Right lobe of liver (tissue), 6 donors: ENCODE measurements at regions not wholly inside any gene's neighbourhood (a gene's known extent, or its start where the extent isn't known, plus 50 kb on each side); places are given as distances from the start of the nearest gene placed in this dataset.

ENCODE experiments used
- ATAC-seq, 4 donors: fragments of 200-7000 bp; cut with Tn5 transposase; one replicate each; pipeline ENCODE4 v1.9.1; 2020; ENCODE audit warnings: mild to moderate bottlenecking in 4 of 4, moderate library complexity in 4 of 4
- DNase-seq, 3 donors: peaks; one replicate each; pipeline ENCODE4 v3.0.0-alpha.2; 2020
- H3K27ac ChIP-seq, 3 donors: fragments of 200-600 bp; one replicate each; pipeline ENCODE4 v1.8.0; 2022
- H3K27me3 ChIP-seq, 2 donors: fragments of 200-600 bp; one replicate each; pipeline ENCODE4 v1.8.0; 2022
- H3K36me3 ChIP-seq, 4 donors: fragments of 200-600 bp; sonication (generic) in 1 of 4; one replicate each; pipeline versions ENCODE4 v1.5.1 to v1.8.0; 2017 to 2022; ENCODE audit warnings: control low read depth in 1 of 4
- H3K4me1 ChIP-seq, 4 donors: fragments of 200-600 bp; sonication (generic) in 1 of 4; one replicate each; pipeline versions ENCODE4 v1.5.1 to v1.8.0; 2017 to 2022; ENCODE audit warnings: control low read depth in 1 of 4
- H3K4me3 ChIP-seq, 3 donors: fragments of 200-600 bp; one replicate each; pipeline ENCODE4 v1.8.0; 2022
- H3K9me3 ChIP-seq, 4 donors: fragments of 200-600 bp; sonication (generic) in 1 of 4; one replicate each; pipeline versions ENCODE4 v1.5.1 to v1.8.0; 2017 to 2022; ENCODE audit warnings: control low read depth in 1 of 4
- CTCF ChIP-seq, 4 donors: fragments of 200-600 bp in 3 of 4; fragments of 450-650 bp in 1 of 4; IDR thresholded peaks; one replicate each; pipeline versions ENCODE4 v1.5.1 to v1.8.0; 2016 to 2022; ENCODE audit warnings: antibody characterized with exemption in 4 of 4, mild to moderate bottlenecking in 2 of 4
- POLR2A ChIP-seq: fragments of 450-650 bp; IDR thresholded peaks from one replicate; pipeline ENCODE4 v1.6.1; 2017; ENCODE audit warnings: antibody characterized with exemption, mild to moderate bottlenecking
- WGBS: methylation state at CpG from one replicate; pipeline ENCODE4 v1.1.6; 2018; ENCODE audit warnings: low coverage, low lambda C conversion rate; ENCODE audit not compliant: insufficient coverage; ENCODE audit errors: missing lambda C conversion rate; 5-methylcytosine and 5-hydroxymethylcytosine counted together
- intact Hi-C, 2 donors: fragments of 100-400 bp; cut with DNase I; formaldehyde crosslinking; loops; one replicate each; pipeline versions ENCODE4 v1.11.2 to v1.14.1; 2022
- donor health status: DM: no; HTN: yes; CAD: no.
- donor health status: DM: no; HTN: no; CAD: no.
- donor health status: DM: no; HTN: no; CAD: no.
- donor health status: DM: no; HTN: yes; CAD: no.
- donor health status: DM: no; HTN: yes; CAD: no.

- 41% methylated on average over 5 of the region's 6 CpGs for WGBS
- TF ChIP-seq POLR2A: no peak
- TF ChIP-seq CTCF (IDR thresholded peaks at IDR 0.05): no peak
- H3K4me1 ChIP-seq: no peaks in the 10 kb centered on the region
- H3K9me3 ChIP-seq: no peaks in the 10 kb centered on the region
- no peaks in the 10 kb centered on the region for H3K27me3 ChIP-seq
- no peak overlapping the region for H3K27ac ChIP-seq
- H3K4me3 ChIP-seq: no peak overlapping the region
- H3K36me3 ChIP-seq: no peaks in the 10 kb centered on the region
- no peak for DNase-seq
- intact Hi-C loops: no loop called here
- ATAC-seq: no peak
These were observed 171.8 kb upstream of the TUT7 start for GRCh38 chr9:86526021-86526420.

- TF ChIP-seq POLR2A (no peak), CTCF (IDR thresholded peaks at IDR 0.05) (no peak)
- no peak for DNase-seq
- ATAC-seq: no peak
- 49% methylated on average over 2 of the region's 5 CpGs for WGBS
- Histone ChIP-seq H3K9me3 (no peaks in the 10 kb centered on the region), H3K4me3 (no peak overlapping the region), H3K27ac (no peak overlapping the region), H3K4me1 (no peaks in the 10 kb centered on the region), H3K27me3 (no peaks in the 10 kb centered on the region), H3K36me3 (no peaks in the 10 kb centered on the region)
- intact Hi-C loops: no loop called here
These were observed 171.0 kb upstream of the TUT7 start for GRCh38 chr9:86525182-86525581.

- TF ChIP-seq CTCF (IDR thresholded peaks at IDR 0.05): no peak
- TF ChIP-seq POLR2A: no peak
- DNase-seq (no peak), ATAC-seq (no peak)
- WGBS: 32% methylated on average over 4 of the region's 5 CpGs
- intact Hi-C loops: no loop called here
- H3K4me1 ChIP-seq: no peaks in the 10 kb centered on the region
- no peak overlapping the region for H3K4me3 ChIP-seq
- H3K27ac ChIP-seq: no peak overlapping the region
- no peaks in the 10 kb centered on the region for H3K9me3 ChIP-seq
- no peaks in the 10 kb centered on the region for H3K36me3 ChIP-seq
- no peaks in the 10 kb centered on the region for H3K27me3 ChIP-seq
These were observed 167.8 kb upstream of the TUT7 start for GRCh38 chr9:86521977-86522376.

GRCh38 chr9:86521322-86521721 lies 167.1 kb upstream of the TUT7 start:
- Histone ChIP-seq H3K36me3 (no peaks in the 10 kb centered on the region), H3K27ac (no peak overlapping the region), H3K27me3 (no peaks in the 10 kb centered on the region), H3K9me3 (no peaks in the 10 kb centered on the region), H3K4me1 (no peaks in the 10 kb centered on the region), H3K4me3 (no peak overlapping the region)
- TF ChIP-seq POLR2A: no peak
- TF ChIP-seq CTCF (IDR thresholded peaks at IDR 0.05): no peak
- intact Hi-C loops: no loop called here
- 71% methylated on average over 4 of the region's 4 CpGs for WGBS
- ATAC-seq: no peak
- DNase-seq: no peak

GRCh38 chr9:86519066-86519615 lies 164.9 kb upstream of the TUT7 start:
- no peak overlapping the region for H3K4me3 ChIP-seq
- no peaks in the 10 kb centered on the region for H3K4me1 ChIP-seq
- no peak for TF ChIP-seq CTCF (IDR thresholded peaks at IDR 0.05)
- TF ChIP-seq POLR2A: no peak
- no peaks in the 10 kb centered on the region for H3K36me3 ChIP-seq
- DNase-seq (no peak), ATAC-seq (no peak)
- H3K9me3 ChIP-seq: no peaks in the 10 kb centered on the region
- intact Hi-C loops: no loop called here
- no peaks in the 10 kb centered on the region for H3K27me3 ChIP-seq
- no peak overlapping the region for H3K27ac ChIP-seq
